ENCODE measurements at regions not wholly inside any gene's neighbourhood (a gene's known extent, or its start where the extent isn't known, plus 50 kb on each side); places are given as distances from the start of the nearest gene placed in this dataset.
A peak's percentile ranks its signal among the peaks of the same experiment; 100 is the strongest.

GRCh38 chr15:62390791-62391640 lies 225.9 kb upstream of the C2CD4B start:
- Histone ChIP-seq H3K4me1 (ENCODE audit: insufficient read depth, low read length) (peaks cover 27% of the 10 kb centered on the region), H3K9me3 (ENCODE audit: low read depth, low read length) (no peaks in the 10 kb centered on the region), H3K27me3 (ENCODE audit: insufficient read depth, low read length) (peaks cover 22% of the 10 kb centered on the region), H3K4me3 (ENCODE audit: low read length) (peak overlapping the region; percentile 65)

DNA sequence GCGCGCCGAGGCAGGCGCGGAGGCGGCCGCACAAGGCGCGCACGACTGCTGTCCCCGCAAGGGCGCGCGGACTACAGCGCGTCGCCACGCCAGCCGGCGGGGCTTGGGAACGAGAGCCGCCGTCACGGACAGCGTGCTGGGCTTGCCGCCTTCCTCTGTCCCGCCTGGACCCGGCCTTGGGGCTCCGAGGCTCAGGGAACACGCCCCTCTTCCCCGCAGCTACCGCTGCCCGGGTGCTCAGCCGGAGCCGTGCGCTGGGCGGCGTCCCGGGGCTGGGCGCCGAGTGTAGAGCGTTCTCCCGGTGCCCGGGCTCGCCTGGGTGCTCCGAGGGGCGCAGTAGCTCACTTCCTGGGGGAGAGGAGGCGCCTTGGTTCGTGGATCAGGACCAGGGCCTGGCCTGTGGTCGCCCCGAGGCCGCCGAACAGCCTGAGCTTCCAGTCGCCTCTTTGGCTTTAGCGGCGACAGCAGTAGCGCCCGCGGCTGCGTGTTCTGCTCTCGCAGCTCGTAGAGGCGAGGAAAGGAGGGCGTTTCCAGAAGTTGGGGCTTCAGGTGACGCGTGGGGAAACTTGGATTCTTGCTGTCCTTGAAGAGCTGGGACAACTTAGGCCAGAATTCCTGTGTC lies 226.7 kb upstream of the C2CD4B start:
- H3K9me3 ChIP-seq (ENCODE audit: low read depth, low read length), result no peaks in the 10 kb centered on the region
- H3K4me3 ChIP-seq (ENCODE audit: low read length), result peak overlapping the region; percentile 65
- peaks cover 22% of the 10 kb centered on the region for H3K27me3 ChIP-seq (ENCODE audit: insufficient read depth, low read length)

GRCh38 chr15:62392376-62392775 lies 227.3 kb upstream of the C2CD4B start:
- Histone ChIP-seq H3K4me1 (ENCODE audit: insufficient read depth, low read length) (peaks cover 27% of the 10 kb centered on the region), H3K9me3 (ENCODE audit: low read depth, low read length) (no peaks in the 10 kb centered on the region), H3K4me3 (ENCODE audit: low read length) (no peak overlapping the region), H3K27me3 (ENCODE audit: insufficient read depth, low read length) (peaks cover 20% of the 10 kb centered on the region)

More for the DNA sequence above, 226.7 kb upstream of the C2CD4B start:
- peaks cover 27% of the 10 kb centered on the region for H3K4me1 ChIP-seq (ENCODE audit: insufficient read depth, low read length)

DNA sequence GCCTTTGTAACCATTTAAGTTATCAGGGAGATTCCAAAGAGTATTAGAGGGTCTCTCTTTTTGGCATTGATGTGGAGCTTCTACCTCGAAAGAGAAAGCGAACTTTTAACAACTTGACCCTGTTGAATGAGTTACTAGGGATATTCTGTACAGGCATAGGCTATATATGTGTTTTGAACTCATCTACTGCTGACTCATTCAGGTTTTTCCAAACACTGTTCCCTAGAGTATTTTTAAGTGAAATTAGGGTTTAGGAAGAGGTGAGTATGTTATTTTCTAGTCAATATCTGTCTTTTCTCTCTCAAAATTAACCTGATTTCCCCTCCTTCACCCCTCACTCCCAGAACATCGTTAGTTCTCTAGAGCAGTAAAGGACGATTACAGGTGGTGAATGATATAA lies 228.1 kb upstream of the C2CD4B start:
- Histone ChIP-seq H3K4me3 (ENCODE audit: low read length) (no peak overlapping the region), H3K27me3 (ENCODE audit: insufficient read depth, low read length) (peaks cover 19% of the 10 kb centered on the region), H3K9me3 (ENCODE audit: low read depth, low read length) (no peaks in the 10 kb centered on the region), H3K4me1 (ENCODE audit: insufficient read depth, low read length) (peaks cover 27% of the 10 kb centered on the region)

- Histone ChIP-seq H3K27me3 (ENCODE audit: insufficient read depth, low read length) (peaks cover 19% of the 10 kb centered on the region), H3K9me3 (ENCODE audit: low read depth, low read length) (no peaks in the 10 kb centered on the region), H3K4me3 (ENCODE audit: low read length) (no peak overlapping the region), H3K4me1 (ENCODE audit: insufficient read depth, low read length) (peaks cover 27% of the 10 kb centered on the region)
Measured at GRCh38 chr15:62394079-62394478, 229.0 kb upstream of the C2CD4B start.

- H3K9me3 ChIP-seq (ENCODE audit: low read depth, low read length), result peaks cover 7% of the 10 kb centered on the region
- no peak overlapping the region for H3K4me3 ChIP-seq (ENCODE audit: low read length)
- no peaks in the 10 kb centered on the region for H3K27me3 ChIP-seq (ENCODE audit: insufficient read depth, low read length)
- H3K4me1 ChIP-seq (ENCODE audit: insufficient read depth, low read length), result no peaks in the 10 kb centered on the region
Measured at GRCh38 chr15:62400778-62401177, 235.7 kb upstream of the C2CD4B start.

DNA sequence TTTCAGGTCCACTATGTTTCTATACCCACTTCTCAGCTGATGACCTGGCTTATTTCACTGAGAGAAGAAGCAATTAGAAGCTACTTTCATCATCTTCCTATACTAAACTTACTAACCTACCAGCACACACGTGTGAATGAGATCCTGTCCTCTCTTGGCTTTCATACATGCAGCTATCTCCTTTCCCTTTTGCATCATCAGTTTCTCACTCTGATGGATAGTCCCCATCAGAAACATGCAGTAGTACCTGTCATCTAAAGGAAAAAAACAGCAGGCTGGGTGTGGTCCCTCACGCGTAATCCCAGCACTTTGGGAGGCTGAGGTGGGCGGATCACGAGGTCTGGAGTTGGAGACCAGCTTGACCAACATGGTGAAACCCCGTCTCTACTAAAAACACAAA lies 237.6 kb upstream of the C2CD4B start:
- H3K4me3 ChIP-seq (ENCODE audit: low read length), result no peak overlapping the region
- no peaks in the 10 kb centered on the region for H3K4me1 ChIP-seq (ENCODE audit: insufficient read depth, low read length)
- H3K9me3 ChIP-seq (ENCODE audit: low read depth, low read length), result peaks cover 7% of the 10 kb centered on the region
- H3K27me3 ChIP-seq (ENCODE audit: insufficient read depth, low read length), result no peaks in the 10 kb centered on the region

DNA sequence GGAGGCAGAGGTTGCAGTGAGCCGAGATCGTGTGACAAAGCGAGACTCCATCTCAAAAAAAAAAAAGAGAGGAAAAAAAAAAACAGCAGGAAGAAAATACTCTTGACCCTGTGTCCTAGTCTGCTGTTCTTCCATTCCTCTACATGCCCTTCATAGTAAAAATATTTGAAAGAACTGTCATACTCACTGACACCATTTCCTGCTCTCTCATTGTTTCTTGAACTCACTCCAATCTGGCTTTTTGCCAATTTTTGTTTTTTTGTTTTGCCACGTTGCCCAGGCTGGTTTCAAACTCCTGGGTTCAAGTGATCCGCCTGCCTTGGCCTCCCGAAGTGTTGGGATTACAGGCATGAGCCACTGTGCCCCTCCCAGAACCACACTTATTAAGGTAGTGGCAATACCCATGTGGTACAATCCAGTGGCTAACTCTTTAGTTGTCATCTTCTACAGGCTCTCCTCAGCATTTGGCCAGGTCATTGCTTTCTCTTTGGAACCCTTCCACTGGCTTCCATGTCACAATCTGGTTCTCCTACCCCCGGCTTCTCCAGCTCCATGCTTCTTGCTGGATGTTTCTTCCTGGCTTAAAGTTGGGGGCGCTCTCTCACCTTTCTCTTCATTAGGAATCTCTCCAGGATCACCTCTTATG lies 238.2 kb upstream of the C2CD4B start:
- peaks cover 7% of the 10 kb centered on the region for H3K9me3 ChIP-seq (ENCODE audit: low read depth, low read length)
- no peaks in the 10 kb centered on the region for H3K27me3 ChIP-seq (ENCODE audit: insufficient read depth, low read length)
- no peak overlapping the region for H3K4me3 ChIP-seq (ENCODE audit: low read length)
- H3K4me1 ChIP-seq (ENCODE audit: insufficient read depth, low read length), result no peaks in the 10 kb centered on the region

DNA sequence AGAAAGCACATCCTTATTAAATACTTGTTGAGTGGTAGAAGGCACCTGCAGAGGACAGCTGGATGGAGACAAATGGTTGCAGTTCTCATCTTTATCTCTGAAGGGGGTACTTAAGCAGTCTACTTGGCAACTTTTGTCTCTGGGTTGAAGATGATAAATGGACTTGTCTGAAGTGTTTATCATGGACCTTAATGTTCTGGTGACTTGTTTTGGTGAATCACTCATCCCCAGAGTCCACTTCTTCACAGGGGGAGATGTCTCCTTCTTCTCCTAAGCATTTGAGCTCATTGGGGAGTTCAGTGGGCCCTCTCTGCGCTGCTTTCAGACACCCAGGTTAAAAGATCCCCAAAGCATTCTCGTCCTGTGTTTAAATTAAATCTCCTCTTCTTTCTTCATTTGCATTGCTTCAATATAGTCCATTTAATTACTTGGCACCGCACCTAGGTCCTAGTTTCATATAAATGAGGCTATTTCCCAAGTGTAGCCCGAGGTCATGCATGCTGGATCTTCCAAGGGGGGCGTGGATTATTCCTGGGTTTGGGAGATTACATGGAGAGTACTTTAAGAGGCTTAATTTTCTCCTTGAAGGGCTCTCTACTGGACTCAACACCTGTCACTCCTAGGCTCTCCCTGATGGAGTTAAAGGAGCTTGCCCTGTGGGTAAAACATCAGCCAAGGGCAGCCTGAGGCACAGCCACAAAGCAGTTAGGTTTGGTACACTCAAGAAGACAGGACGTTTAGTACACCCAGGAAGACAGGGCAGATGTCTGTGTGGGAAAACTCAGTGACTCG lies 239.3 kb upstream of the C2CD4B start:
- Histone ChIP-seq H3K9me3 (ENCODE audit: low read depth, low read length) (peaks cover 7% of the 10 kb centered on the region), H3K4me1 (ENCODE audit: insufficient read depth, low read length) (no peaks in the 10 kb centered on the region), H3K27me3 (ENCODE audit: insufficient read depth, low read length) (no peaks in the 10 kb centered on the region), H3K4me3 (ENCODE audit: low read length) (no peak overlapping the region)

GRCh38 chr15:62406305-62406891 lies 241.3 kb upstream of the C2CD4B start:
- no peaks in the 10 kb centered on the region for H3K4me1 ChIP-seq (ENCODE audit: insufficient read depth, low read length)
- no peaks in the 10 kb centered on the region for H3K9me3 ChIP-seq (ENCODE audit: low read depth, low read length)
- H3K4me3 ChIP-seq (ENCODE audit: low read length), result no peak overlapping the region
- H3K27me3 ChIP-seq (ENCODE audit: insufficient read depth, low read length), result no peaks in the 10 kb centered on the region

- no peaks in the 10 kb centered on the region for H3K9me3 ChIP-seq (ENCODE audit: low read depth, low read length)
- H3K4me1 ChIP-seq (ENCODE audit: insufficient read depth, low read length), result no peaks in the 10 kb centered on the region
- no peaks in the 10 kb centered on the region for H3K27me3 ChIP-seq (ENCODE audit: insufficient read depth, low read length)
- no peak overlapping the region for H3K4me3 ChIP-seq (ENCODE audit: low read length)
Measured at GRCh38 chr15:62407216-62407615, 242.1 kb upstream of the C2CD4B start.

- Histone ChIP-seq H3K4me3 (ENCODE audit: low read length) (no peak overlapping the region), H3K27me3 (ENCODE audit: insufficient read depth, low read length) (no peaks in the 10 kb centered on the region), H3K9me3 (ENCODE audit: low read depth, low read length) (no peaks in the 10 kb centered on the region), H3K4me1 (ENCODE audit: insufficient read depth, low read length) (no peaks in the 10 kb centered on the region)
Measured at GRCh38 chr15:62407962-62408361, 242.9 kb upstream of the C2CD4B start.

DNA sequence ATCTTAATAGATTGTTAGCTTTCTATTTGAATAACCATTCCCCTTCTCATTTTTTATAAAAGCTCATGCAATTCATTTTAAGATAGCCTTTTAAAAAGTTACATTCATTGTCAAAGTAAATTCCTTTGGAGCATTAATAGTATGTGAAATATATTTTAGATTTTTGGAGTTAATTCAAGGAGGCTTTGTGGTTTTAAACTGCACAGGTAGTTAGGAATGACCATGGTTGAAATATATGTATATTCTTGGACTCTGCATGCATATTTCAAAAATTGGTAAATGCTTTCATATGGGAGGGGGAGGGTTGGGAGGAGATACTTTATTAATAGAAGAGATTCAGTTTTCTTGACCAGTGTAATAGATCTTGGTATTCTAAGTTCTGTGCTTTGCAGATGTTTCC lies 244.4 kb upstream of the C2CD4B start:
- no peak overlapping the region for H3K4me3 ChIP-seq (ENCODE audit: low read length)
- H3K4me1 ChIP-seq (ENCODE audit: insufficient read depth, low read length), result no peaks in the 10 kb centered on the region
- H3K27me3 ChIP-seq (ENCODE audit: insufficient read depth, low read length), result no peaks in the 10 kb centered on the region
- no peaks in the 10 kb centered on the region for H3K9me3 ChIP-seq (ENCODE audit: low read depth, low read length)

GRCh38 chr15:62412686-62413085 lies 247.6 kb upstream of the C2CD4B start:
- no peaks in the 10 kb centered on the region for H3K9me3 ChIP-seq (ENCODE audit: low read depth, low read length)
- H3K27me3 ChIP-seq (ENCODE audit: insufficient read depth, low read length), result no peaks in the 10 kb centered on the region
- no peaks in the 10 kb centered on the region for H3K4me1 ChIP-seq (ENCODE audit: insufficient read depth, low read length)
- no peak overlapping the region for H3K4me3 ChIP-seq (ENCODE audit: low read length)

Measured in mononuclear cell (primary cell).